ENCODE measurements at regions not wholly inside any gene's neighbourhood (a gene's known extent, or its start where the extent isn't known, plus 50 kb on each side); places are given as distances from the start of the nearest gene placed in this dataset.
"Not testable (repeated sequence)": the region's sequence is repeated elsewhere in the genome, so short reads cannot be mapped to it uniquely, and the experiment has no call there.

DNA sequence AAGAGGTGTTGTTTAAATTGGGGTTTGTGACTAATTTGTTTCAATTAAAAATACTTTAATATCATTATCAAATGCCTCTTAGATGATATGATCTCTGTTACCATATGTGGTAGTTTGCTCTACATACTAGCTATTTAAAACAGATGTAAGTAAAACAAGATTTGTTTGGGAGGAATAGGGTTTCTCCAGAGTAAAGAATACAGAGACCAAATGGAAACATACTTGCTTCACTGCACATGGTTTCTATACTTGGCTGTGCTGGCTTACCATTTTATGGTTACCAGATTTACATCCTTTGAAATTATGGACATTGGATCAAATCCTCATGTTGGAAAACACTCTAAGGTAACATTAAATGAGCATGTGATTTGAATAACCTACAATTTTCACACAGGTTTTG lies 588.3 kb downstream of the CD109 start:
- Mint-ChIP-seq H3K9me3 (ENCODE audit: low read depth) (peaks cover 6% of the 10 kb centered on the region), H3K27ac (no peak overlapping the region), H3K27me3 (no peaks in the 10 kb centered on the region), H3K36me3 (ENCODE audit: low read depth) (no peaks in the 10 kb centered on the region), H3K4me1 (no peaks in the 10 kb centered on the region), H3K4me3 (no peak overlapping the region)
- intact Hi-C loops (cut with DNase I, micrococcal nuclease): no loop called here
- DNase-seq (no peak), ATAC-seq (no peak)
- POLR2A ChIA-PET: no interaction called here
- CTCF ChIA-PET: no interaction called here

DNA sequence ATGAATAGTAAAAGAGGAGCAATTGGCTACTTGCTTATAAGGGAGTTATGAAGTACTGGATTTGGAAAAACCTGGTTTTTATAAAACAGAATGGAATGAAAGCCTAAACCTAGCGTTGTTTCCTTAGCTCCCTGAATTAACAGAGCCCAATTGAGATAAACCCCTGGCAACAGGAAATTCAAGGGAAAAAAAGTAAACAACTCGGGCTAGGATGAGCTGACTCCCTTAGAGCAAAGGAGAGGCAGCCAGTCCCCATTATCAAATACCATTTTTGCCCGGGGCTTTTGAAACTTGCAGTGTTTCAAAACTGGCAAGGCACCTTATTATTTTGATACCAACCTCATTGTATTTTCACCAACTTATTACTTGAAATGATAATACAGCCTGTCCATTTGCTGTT lies 587.5 kb downstream of the CD109 start:
- H3K4me3 Mint-ChIP-seq: no peak overlapping the region
- no peaks in the 10 kb centered on the region for H3K4me1 Mint-ChIP-seq
- ATAC-seq (no peak), DNase-seq (no peak)
- ChIA-PET POLR2A (no interaction called here), CTCF (interaction anchor here (0.8 kb wide), 1 partner anchor 1162 kb away, joined by 3 read pairs; no protein-coding TSS in a partner anchor)
- intact Hi-C loops (cut with DNase I, micrococcal nuclease): no loop called here
- H3K36me3 Mint-ChIP-seq (ENCODE audit: low read depth): no peaks in the 10 kb centered on the region
- H3K9me3 Mint-ChIP-seq (ENCODE audit: low read depth): peaks cover 6% of the 10 kb centered on the region
- no peaks in the 10 kb centered on the region for H3K27me3 Mint-ChIP-seq
- H3K27ac Mint-ChIP-seq: no peak overlapping the region

DNA sequence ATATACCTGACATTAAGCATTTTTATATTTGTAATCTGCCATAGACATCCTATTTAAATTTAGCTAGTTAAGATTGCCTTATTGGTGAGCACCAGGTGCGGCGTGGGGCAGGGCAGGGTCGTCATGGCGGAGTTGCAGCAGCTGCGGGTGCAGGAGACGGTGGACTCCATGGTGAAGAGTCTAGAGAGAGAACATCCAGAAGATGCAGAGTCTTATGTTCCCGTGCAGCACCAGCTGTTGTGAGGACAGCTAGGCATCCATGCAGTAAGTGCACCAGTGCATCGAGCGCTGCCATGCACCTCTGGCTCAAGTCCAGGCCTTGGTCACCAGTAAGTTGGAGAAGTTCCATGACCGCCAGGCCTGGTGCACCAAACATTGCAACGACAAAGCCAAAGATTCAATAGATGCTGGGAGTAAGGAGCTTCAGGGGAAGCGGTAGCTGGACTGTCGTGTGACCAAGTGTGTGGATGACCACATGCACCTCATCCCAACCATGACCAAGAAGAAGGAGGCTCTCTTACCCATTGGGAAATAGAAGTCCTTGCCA lies 586.2 kb downstream of the CD109 start:
- DNase-seq (no peak), ATAC-seq (no peak)
- POLR2A ChIA-PET: no interaction called here
- Mint-ChIP-seq H3K4me3 (no peak overlapping the region), H3K36me3 (ENCODE audit: low read depth) (no peaks in the 10 kb centered on the region), H3K4me1 (no peaks in the 10 kb centered on the region), H3K27ac (no peak overlapping the region), H3K27me3 (no peaks in the 10 kb centered on the region), H3K9me3 (ENCODE audit: low read depth) (peaks cover 6% of the 10 kb centered on the region)
- CTCF ChIA-PET: no interaction called here
- intact Hi-C loops (cut with DNase I, micrococcal nuclease): no loop called here

DNA sequence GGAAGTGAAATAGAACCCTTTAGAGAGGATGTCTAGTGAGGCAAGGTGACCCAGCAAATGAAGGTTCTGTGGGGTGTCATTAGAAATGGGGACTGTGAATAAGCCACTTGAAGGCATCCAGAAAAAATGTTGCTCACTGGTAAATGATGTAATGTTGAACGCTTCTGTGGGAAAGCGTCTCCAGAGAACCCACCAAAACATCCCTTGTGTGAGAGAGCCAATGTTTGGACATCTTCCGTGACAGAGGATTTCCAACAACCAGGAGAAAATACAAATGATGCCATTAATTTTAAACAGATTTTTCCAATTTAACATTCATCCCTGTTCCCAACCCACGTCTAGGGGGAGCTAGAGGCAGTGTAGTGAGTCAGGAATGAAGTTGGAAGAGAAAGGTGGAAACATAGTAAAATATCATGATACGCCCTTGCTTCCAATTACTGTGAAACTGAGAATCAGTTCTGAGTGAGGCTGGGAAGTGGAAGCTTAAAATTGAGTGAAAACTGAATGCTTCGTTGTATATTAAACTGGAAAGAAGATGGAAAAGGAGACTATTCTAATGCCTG lies 584.2 kb downstream of the CD109 start:
- Mint-ChIP-seq H3K4me1 (no peaks in the 10 kb centered on the region), H3K36me3 (ENCODE audit: low read depth) (no peaks in the 10 kb centered on the region), H3K9me3 (ENCODE audit: low read depth) (peaks cover 6% of the 10 kb centered on the region), H3K27me3 (no peaks in the 10 kb centered on the region), H3K4me3 (no peak overlapping the region), H3K27ac (no peak overlapping the region)
- no peak for ATAC-seq
- POLR2A ChIA-PET: no interaction called here
- intact Hi-C loops (cut with DNase I, micrococcal nuclease): no loop called here
- DNase-seq: no peak
- CTCF ChIA-PET: no interaction called here

DNA sequence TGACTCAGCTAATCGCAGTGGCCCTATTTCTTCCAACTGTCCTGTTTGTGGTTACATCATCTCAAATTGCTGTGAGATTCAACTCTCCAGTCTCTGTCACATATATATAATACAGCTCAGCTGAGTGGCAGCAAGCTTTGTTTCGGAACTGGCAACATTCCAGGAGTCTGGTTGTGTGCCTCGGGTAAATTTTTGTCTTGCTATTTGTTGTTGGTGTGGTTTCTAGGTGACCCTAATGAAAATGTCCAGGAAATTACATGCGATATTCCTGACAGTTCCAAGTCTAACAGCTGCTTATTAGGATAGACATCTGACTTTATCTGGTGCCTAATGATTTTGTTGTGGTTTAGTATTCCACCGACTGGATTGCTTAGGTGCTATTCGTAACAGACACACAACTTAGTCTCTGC lies 581.8 kb downstream of the CD109 start:
- Mint-ChIP-seq H3K36me3 (ENCODE audit: low read depth) (no peaks in the 10 kb centered on the region), H3K27me3 (no peaks in the 10 kb centered on the region), H3K27ac (no peak overlapping the region), H3K4me3 (no peak overlapping the region), H3K4me1 (no peaks in the 10 kb centered on the region), H3K9me3 (ENCODE audit: low read depth) (peaks cover 2% of the 10 kb centered on the region)
- ChIA-PET POLR2A (no interaction called here), CTCF (interaction anchor here (0.6 kb wide), 1 partner anchor 911 kb away, joined by 3 read pairs; no protein-coding TSS in a partner anchor)
- intact Hi-C loops (cut with DNase I, micrococcal nuclease): no loop called here
- DNase-seq (no peak), ATAC-seq (no peak)

DNA sequence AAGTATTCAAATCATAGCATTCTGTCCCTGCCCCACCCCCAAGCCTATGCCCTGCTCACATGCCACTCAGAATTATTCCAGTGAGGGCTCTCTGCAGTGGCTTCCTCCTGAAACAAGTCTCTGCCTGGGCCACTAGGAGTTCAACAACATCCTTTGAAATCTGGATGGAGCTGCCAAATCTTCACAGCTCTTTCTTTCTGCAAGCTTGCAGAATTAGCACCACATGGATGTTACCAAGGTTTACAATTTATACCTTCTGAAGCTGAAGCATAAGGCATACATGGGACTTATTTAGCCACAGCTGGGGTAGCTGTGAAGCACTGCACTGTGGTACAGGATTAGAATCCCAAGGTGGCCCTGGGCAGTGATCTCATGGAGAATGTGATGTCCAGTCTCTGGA lies 577.5 kb downstream of the CD109 start:
- DNase-seq: no peak
- POLR2A ChIA-PET: no interaction called here
- no peaks in the 10 kb centered on the region for H3K9me3 Mint-ChIP-seq (ENCODE audit: low read depth)
- no peaks in the 10 kb centered on the region for H3K27me3 Mint-ChIP-seq
- no peak for ATAC-seq
- no peak overlapping the region for H3K4me3 Mint-ChIP-seq
- no peak overlapping the region for H3K27ac Mint-ChIP-seq
- CTCF ChIA-PET: no interaction called here
- H3K36me3 Mint-ChIP-seq (ENCODE audit: low read depth): no peaks in the 10 kb centered on the region
- no peaks in the 10 kb centered on the region for H3K4me1 Mint-ChIP-seq
- intact Hi-C loops (cut with DNase I, micrococcal nuclease): no loop called here

DNA sequence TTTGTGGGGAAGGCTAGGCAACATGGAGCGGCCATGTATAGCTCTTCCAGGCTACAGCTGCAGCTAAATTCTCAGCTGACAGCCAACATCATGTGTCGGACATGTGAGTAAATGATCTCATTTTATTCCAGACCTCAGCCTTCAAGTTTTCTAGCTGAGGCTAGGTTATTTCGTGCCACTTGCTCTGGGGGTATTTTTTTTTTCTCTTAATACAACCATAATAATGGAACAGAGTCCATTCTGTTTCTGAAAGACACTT lies 573.5 kb downstream of the CD109 start:
- intact Hi-C loops (cut with DNase I, micrococcal nuclease): no loop called here
- POLR2A ChIA-PET: no interaction called here
- no peaks in the 10 kb centered on the region for H3K4me1 Mint-ChIP-seq
- DNase-seq (no peak), ATAC-seq (no peak)
- no peaks in the 10 kb centered on the region for H3K27me3 Mint-ChIP-seq
- CTCF ChIA-PET: no interaction called here
- H3K27ac Mint-ChIP-seq: no peak overlapping the region
- H3K4me3 Mint-ChIP-seq: no peak overlapping the region
- H3K36me3 Mint-ChIP-seq (ENCODE audit: low read depth): no peaks in the 10 kb centered on the region
- no peaks in the 10 kb centered on the region for H3K9me3 Mint-ChIP-seq (ENCODE audit: low read depth)

DNA sequence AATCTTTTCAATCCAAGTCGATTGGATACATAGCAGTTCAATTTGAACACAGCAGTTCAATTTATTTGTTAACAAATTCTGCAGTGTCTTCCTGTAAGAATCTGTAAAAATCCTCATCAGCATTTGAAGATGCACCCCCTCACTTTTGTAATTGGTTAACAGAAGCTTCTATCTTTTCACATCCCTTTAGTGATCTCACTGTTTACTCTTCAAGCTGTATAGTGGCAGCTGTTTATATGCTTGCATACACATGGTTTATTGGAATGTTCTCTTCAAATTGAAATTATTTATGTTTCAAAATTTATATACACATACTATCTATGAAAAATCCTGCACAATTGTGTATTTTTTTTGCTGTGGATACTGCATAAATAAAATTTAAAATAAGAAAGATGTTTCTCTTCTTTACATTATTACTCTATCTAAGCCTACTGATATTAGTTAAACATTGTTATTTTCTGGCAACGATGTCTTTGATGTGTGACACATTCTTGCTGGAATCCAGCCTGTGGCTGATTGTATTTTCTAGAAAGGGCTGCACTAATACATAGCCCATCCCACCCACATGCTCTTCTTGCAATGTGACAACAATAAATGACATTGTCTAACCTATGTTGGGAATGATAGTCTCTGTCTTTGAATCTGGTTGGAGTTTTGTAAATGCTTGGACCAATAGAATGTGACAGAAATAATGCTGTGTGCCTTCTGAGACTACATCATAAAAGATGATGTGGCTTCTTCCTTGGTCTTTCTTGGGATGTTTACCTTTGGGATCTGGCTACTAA lies 573.0 kb downstream of the CD109 start:
- no peak for ATAC-seq
- no peak overlapping the region for H3K4me3 Mint-ChIP-seq
- no peaks in the 10 kb centered on the region for H3K27me3 Mint-ChIP-seq
- no peaks in the 10 kb centered on the region for H3K4me1 Mint-ChIP-seq
- H3K9me3 Mint-ChIP-seq (ENCODE audit: low read depth): no peaks in the 10 kb centered on the region
- ChIA-PET CTCF (no interaction called here), POLR2A (no interaction called here)
- no peaks in the 10 kb centered on the region for H3K36me3 Mint-ChIP-seq (ENCODE audit: low read depth)
- intact Hi-C loops (cut with DNase I, micrococcal nuclease): no loop called here
- H3K27ac Mint-ChIP-seq: no peak overlapping the region
- no peak for DNase-seq

DNA sequence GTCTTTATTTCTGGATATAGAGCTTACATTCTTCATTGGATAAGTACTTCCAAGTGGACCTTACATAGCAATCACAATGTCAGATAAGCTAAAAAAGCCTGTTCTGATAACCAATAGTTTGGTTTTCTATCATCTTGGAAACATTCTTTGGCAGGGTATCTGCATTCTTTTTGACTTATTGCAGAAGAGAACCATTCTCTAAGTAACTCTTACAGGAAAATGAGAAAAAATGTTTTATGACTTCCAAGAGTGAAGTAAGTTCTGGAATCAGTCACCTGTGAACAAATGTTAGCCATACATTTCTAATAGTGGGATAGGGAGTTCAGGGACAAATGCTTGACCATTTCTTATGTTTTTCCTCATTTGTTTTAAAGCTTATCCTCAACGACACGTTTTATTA lies 564.0 kb downstream of the CD109 start:
- intact Hi-C loops (cut with DNase I, micrococcal nuclease): no loop called here

DNA sequence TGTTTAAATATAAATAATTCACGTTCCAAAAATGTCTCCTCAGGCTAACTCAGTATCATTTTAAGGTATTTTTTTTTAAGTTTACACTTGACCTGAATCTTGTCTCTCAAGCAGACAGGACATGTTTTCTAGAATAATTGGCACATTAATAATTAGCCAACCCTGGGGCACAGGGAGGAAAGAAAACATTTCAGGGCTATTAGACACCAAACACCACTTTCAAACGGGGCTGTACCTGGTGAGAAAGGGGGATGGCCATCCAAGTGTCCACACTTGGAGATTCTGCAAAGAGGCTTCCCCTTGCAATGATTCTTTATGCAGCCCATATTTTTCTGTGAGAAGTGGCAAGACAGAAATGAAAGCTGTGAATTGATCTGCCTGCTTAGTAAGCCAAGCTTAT lies 560.8 kb downstream of the CD109 start:
- ChIA-PET CTCF (no interaction called here), POLR2A (interaction anchor here (0.6 kb wide), 1 partner anchor 26 kb away, joined by 3 read pairs; no protein-coding TSS in a partner anchor)
- intact Hi-C loops (cut with DNase I, micrococcal nuclease): no loop called here
- H3K27me3 Mint-ChIP-seq: no peaks in the 10 kb centered on the region
- no peak for DNase-seq
- no peak overlapping the region for H3K27ac Mint-ChIP-seq
- no peak overlapping the region for H3K4me3 Mint-ChIP-seq
- ATAC-seq: no peak
- H3K9me3 Mint-ChIP-seq (ENCODE audit: low read depth): peaks cover 2% of the 10 kb centered on the region
- H3K4me1 Mint-ChIP-seq: no peaks in the 10 kb centered on the region
- H3K36me3 Mint-ChIP-seq (ENCODE audit: low read depth): no peaks in the 10 kb centered on the region

More for the DNA sequence above, 564.0 kb downstream of the CD109 start:
- DNase-seq: no peak
- Mint-ChIP-seq H3K9me3 (ENCODE audit: low read depth) (peaks cover 2% of the 10 kb centered on the region), H3K27ac (no peak overlapping the region), H3K27me3 (no peaks in the 10 kb centered on the region), H3K4me3 (no peak overlapping the region), H3K36me3 (ENCODE audit: low read depth) (no peaks in the 10 kb centered on the region), H3K4me1 (no peaks in the 10 kb centered on the region)
- ChIA-PET CTCF (interaction anchor here (1.5 kb wide), 1 partner anchor 11 kb away, joined by 3 read pairs; no protein-coding TSS in a partner anchor), POLR2A (no interaction called here)
- no peak for ATAC-seq

DNA sequence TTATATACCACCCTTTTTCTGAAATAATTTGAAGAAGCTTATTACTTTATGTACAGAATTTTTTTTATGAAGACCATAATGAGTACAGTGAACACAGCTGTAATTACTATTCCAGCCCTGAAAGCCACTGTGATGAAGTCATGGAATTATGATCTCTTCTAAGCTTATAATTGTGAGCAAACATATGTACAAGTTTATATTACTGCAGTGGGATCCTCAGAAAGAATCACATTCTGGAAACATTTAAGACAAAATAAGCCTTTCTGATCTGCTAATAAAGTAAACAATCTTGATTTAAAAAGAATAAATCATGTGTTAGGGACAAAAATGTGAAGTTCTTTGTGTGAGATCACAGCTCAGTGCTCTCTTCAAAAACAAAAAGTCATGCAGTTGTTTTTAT lies 560.4 kb downstream of the CD109 start:
- POLR2A ChIA-PET: interaction anchor here (0.6 kb wide), 1 partner anchor 26 kb away, joined by 3 read pairs; no protein-coding TSS in a partner anchor
- no peaks in the 10 kb centered on the region for H3K27me3 Mint-ChIP-seq
- DNase-seq: no peak
- H3K27ac Mint-ChIP-seq: no peak overlapping the region
- H3K9me3 Mint-ChIP-seq (ENCODE audit: low read depth): peaks cover 2% of the 10 kb centered on the region
- CTCF ChIA-PET: no interaction called here
- intact Hi-C loops (cut with DNase I, micrococcal nuclease): no loop called here
- no peak overlapping the region for H3K4me3 Mint-ChIP-seq
- no peaks in the 10 kb centered on the region for H3K36me3 Mint-ChIP-seq (ENCODE audit: low read depth)
- no peaks in the 10 kb centered on the region for H3K4me1 Mint-ChIP-seq
- no peak for ATAC-seq

DNA sequence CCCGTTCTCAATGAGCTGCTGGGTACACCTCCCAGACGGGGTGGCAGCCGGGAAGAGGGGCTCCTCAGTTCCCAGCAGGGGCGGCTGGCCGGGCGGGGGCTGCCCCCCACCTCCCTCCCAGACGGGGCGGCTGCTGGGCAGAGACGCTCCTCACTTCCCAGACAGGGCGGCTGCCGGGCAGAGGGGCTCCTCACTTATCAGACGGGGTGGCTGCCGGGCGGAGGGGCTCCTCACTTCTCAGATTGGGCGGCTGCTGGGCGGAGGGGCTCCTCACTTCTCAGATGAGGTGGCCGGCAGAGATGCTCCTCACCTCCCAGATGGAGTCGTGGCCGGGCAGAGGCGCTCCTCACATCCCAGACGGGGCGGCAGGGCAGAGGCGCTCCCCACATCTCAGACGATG lies 559.0 kb downstream of the CD109 start:
- H3K4me1 Mint-ChIP-seq: not testable (repeated sequence)

More for the DNA sequence above, 559.0 kb downstream of the CD109 start:
- POLR2A ChIA-PET; H3K36me3 Mint-ChIP-seq (ENCODE audit: low read depth); ATAC-seq; H3K27me3 Mint-ChIP-seq; H3K9me3 Mint-ChIP-seq (ENCODE audit: low read depth); DNase-seq; intact Hi-C loops (cut with DNase I, micrococcal nuclease); H3K4me3 Mint-ChIP-seq; H3K27ac Mint-ChIP-seq; CTCF ChIA-PET: not testable (repeated sequence)

All from activated CD4-positive, alpha-beta T cell treated with anti-CD3 and anti-CD28 coated beads for 36 hours (primary cell).